Esophagus muscularis mucosa (tissue), 4 donors: ENCODE measurements at regions not wholly inside any gene's neighbourhood (a gene's known extent, or its start where the extent isn't known, plus 50 kb on each side); places are given as distances from the start of the nearest gene placed in this dataset.

Experiments used
- EP300 ChIP-seq: sonication (generic); formaldehyde crosslinking; IDR thresholded peaks from one replicate; pipeline ENCODE4 v1.6.1; 2017; ENCODE audit warnings: antibody characterized with exemption
- POLR2A ChIP-seq: fragments of 450-650 bp; IDR thresholded peaks from one replicate; pipeline ENCODE4 v1.6.1; 2017; ENCODE audit warnings: antibody characterized with exemption, moderate library complexity, mild to moderate bottlenecking, low read depth
- TF ChIP-seq, protein P1 (sequence below), 3 experiments: fragments of 200-600 bp in 2 of 3; fragments of 450-650 bp in 1 of 3; sonication (generic) in 2 of 3; IDR thresholded peaks; one replicate each; pipeline ENCODE4 v1.5.1; 2017 to 2019; ENCODE audit warnings: antibody characterized with exemption in 3 of 3, mild to moderate bottlenecking in 2 of 3, moderate library complexity in 1 of 3

GRCh38 chr13:100859861-100860260, 185.3 kb upstream of the TMTC4 start:
- TF ChIP-seq, protein P1, sequence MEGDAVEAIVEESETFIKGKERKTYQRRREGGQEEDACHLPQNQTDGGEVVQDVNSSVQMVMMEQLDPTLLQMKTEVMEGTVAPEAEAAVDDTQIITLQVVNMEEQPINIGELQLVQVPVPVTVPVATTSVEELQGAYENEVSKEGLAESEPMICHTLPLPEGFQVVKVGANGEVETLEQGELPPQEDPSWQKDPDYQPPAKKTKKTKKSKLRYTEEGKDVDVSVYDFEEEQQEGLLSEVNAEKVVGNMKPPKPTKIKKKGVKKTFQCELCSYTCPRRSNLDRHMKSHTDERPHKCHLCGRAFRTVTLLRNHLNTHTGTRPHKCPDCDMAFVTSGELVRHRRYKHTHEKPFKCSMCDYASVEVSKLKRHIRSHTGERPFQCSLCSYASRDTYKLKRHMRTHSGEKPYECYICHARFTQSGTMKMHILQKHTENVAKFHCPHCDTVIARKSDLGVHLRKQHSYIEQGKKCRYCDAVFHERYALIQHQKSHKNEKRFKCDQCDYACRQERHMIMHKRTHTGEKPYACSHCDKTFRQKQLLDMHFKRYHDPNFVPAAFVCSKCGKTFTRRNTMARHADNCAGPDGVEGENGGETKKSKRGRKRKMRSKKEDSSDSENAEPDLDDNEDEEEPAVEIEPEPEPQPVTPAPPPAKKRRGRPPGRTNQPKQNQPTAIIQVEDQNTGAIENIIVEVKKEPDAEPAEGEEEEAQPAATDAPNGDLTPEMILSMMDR (IDR thresholded peaks at IDR 0.05): no peak
- TF ChIP-seq POLR2A (no peak), EP300 (no peak)
